Cardiac muscle cell (in vitro differentiated cells and primary cell): ENCODE measurements at regions not wholly inside any gene's neighbourhood (a gene's known extent, or its start where the extent isn't known, plus 50 kb on each side); places are given as distances from the start of the nearest gene placed in this dataset.

Experiments
- DNase-seq, 2 donors: peaks; one replicate each; pipeline versions ENCODE4 v3.0.0 to v3.0.0-alpha.2; 2010 to 2017; ENCODE audit warnings: low read depth in 1 of 2, low spot score in 1 of 2
- H3K27ac ChIP-seq: fragments of 200-600 bp; sonication (generic); 2 replicates; pipeline ENCODE4 v1.5.1; 2016
- H3K27me3 ChIP-seq: fragments of 200-600 bp; sonication (generic); 2 replicates; pipeline ENCODE4 v1.6.0; 2016; ENCODE audit warnings: control low read depth
- H3K36me3 ChIP-seq: fragments of 200-600 bp; sonication (generic); 2 replicates; pipeline ENCODE4 v1.5.1; 2016; ENCODE audit warnings: control low read depth
- H3K4me1 ChIP-seq: fragments of 200-600 bp; sonication (generic); 2 replicates; pipeline ENCODE4 v1.8.1; 2017; ENCODE audit warnings: low read depth, mild to moderate bottlenecking, mixed run types
- H3K4me3 ChIP-seq: fragments of 200-600 bp; sonication (generic); 2 replicates; pipeline ENCODE4 v1.5.1; 2016; ENCODE audit warnings: mild to moderate bottlenecking
- H3K9me3 ChIP-seq: fragments of 200-600 bp; sonication (generic); 2 replicates; pipeline ENCODE4 v1.5.1; 2017; ENCODE audit warnings: low read depth, mild to moderate bottlenecking, control low read depth
- TF ChIP-seq, protein P1 (sequence below): IDR thresholded peaks from 2 replicates; pipeline ENCODE4 v1.5.1; 2012; ENCODE audit warnings: low read depth, mild to moderate bottlenecking, low read length

DNA sequence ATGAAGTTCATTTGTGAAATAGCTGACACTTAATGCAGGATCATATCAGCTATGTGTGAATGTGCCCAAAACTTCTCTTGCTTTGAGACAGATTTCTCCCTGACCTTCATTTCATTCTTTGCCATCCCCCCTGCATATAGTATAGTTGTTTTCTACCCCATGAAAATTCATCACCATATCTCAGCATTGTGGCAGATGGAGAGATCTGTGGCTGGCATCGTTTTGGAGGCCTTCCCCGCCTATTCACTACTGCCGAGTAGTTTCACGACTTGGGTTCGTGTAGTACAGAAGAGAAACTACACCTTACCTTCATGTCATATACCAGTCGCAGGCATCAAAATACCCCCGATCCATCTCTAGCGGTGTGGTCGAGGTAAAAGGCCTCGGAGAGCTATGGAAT lies 66.2 kb upstream of the SELENOK start:
- TF ChIP-seq, protein P1, sequence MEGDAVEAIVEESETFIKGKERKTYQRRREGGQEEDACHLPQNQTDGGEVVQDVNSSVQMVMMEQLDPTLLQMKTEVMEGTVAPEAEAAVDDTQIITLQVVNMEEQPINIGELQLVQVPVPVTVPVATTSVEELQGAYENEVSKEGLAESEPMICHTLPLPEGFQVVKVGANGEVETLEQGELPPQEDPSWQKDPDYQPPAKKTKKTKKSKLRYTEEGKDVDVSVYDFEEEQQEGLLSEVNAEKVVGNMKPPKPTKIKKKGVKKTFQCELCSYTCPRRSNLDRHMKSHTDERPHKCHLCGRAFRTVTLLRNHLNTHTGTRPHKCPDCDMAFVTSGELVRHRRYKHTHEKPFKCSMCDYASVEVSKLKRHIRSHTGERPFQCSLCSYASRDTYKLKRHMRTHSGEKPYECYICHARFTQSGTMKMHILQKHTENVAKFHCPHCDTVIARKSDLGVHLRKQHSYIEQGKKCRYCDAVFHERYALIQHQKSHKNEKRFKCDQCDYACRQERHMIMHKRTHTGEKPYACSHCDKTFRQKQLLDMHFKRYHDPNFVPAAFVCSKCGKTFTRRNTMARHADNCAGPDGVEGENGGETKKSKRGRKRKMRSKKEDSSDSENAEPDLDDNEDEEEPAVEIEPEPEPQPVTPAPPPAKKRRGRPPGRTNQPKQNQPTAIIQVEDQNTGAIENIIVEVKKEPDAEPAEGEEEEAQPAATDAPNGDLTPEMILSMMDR = no peak
- Histone ChIP-seq H3K36me3 (no peaks in the 10 kb centered on the region), H3K4me3 (no peak overlapping the region), H3K27me3 (no peaks in the 10 kb centered on the region), H3K9me3 (no peaks in the 10 kb centered on the region), H3K27ac (no peak overlapping the region), H3K4me1 (no peaks in the 10 kb centered on the region)
- DNase-seq = no peak

GRCh38 chr3:53956586-53956985 lies 64.9 kb upstream of the SELENOK start:
- Histone ChIP-seq H3K27me3 (no peaks in the 10 kb centered on the region), H3K4me1 (no peaks in the 10 kb centered on the region)

GRCh38 chr3:53949541-53949940 lies 57.9 kb upstream of the SELENOK start:
- Histone ChIP-seq H3K27me3 (no peaks in the 10 kb centered on the region), H3K36me3 (no peaks in the 10 kb centered on the region), H3K4me3 (no peak overlapping the region), H3K27ac (no peak overlapping the region), H3K4me1 (no peaks in the 10 kb centered on the region), H3K9me3 (no peaks in the 10 kb centered on the region)
- TF ChIP-seq, protein P1 = no peak
- peak in 1 of 2 donors; percentile 27 for DNase-seq

More at GRCh38 chr3:53956586-53956985, 64.9 kb upstream of the SELENOK start:
- TF ChIP-seq, protein P1 = no peak
- Histone ChIP-seq H3K27ac (no peak overlapping the region), H3K36me3 (no peaks in the 10 kb centered on the region), H3K9me3 (no peaks in the 10 kb centered on the region), H3K4me3 (no peak overlapping the region)
- no peak for DNase-seq

DNA sequence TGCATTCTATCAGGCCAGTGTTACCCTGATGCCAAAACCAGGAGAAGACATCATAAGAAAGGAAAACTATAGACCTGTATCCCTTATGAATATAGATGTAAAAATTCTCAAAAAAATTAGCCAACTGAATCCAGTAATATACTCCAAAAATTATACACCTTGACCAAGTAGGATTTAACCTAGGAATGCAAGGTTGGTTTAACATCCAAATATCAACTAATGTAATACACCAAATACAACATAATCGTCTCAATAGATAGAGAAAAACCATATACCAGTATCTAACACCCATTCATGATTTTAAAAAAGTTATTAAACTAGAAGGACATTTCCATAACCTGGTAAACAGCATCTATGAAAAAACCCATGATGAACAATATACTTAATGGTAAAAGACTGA lies 56.5 kb upstream of the SELENOK start:
- DNase-seq = no peak
- no peaks in the 10 kb centered on the region for H3K36me3 ChIP-seq
- TF ChIP-seq, protein P1 = no peak
- no peaks in the 10 kb centered on the region for H3K4me1 ChIP-seq
- no peaks in the 10 kb centered on the region for H3K9me3 ChIP-seq
- no peak overlapping the region for H3K27ac ChIP-seq
- no peaks in the 10 kb centered on the region for H3K27me3 ChIP-seq
- no peak overlapping the region for H3K4me3 ChIP-seq

DNA sequence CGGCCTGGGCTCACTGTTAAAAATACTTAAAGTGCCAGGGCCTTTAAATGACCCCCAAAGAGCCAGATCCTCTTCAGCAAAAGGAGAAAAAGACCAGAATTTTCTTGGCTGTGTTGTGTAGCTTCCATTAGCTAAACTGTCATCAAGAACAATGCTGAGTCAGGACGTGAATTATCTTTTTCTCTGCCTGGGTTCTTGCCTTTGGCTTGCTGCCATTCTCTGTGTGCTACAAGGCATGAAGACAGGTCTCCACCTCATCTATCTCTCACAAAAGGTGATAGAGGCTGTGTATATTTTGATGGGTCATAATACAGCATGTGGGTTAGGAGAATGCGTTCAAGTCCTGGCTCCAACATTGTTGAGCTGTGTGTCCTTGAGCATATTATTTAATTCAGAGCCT lies 52.4 kb upstream of the SELENOK start:
- Histone ChIP-seq H3K27ac (no peak overlapping the region), H3K4me1 (no peaks in the 10 kb centered on the region), H3K9me3 (no peaks in the 10 kb centered on the region), H3K36me3 (no peaks in the 10 kb centered on the region), H3K27me3 (no peaks in the 10 kb centered on the region), H3K4me3 (no peak overlapping the region)
- TF ChIP-seq, protein P1 = no peak
- DNase-seq = peak in 1 of 2 donors; percentile 28

GRCh38 chr3:53941950-53942349 lies 50.3 kb upstream of the SELENOK start:
- no peaks in the 10 kb centered on the region for H3K9me3 ChIP-seq
- H3K4me1 ChIP-seq = no peaks in the 10 kb centered on the region
- H3K36me3 ChIP-seq = no peaks in the 10 kb centered on the region
- peak; percentile 12 to 66 for DNase-seq
- TF ChIP-seq, protein P1 = peak; percentile 40
- no peak overlapping the region for H3K27ac ChIP-seq
- H3K27me3 ChIP-seq = no peaks in the 10 kb centered on the region
- no peak overlapping the region for H3K4me3 ChIP-seq
